ENCODE measurements at regions not wholly inside any gene's neighbourhood (a gene's known extent, or its start where the extent isn't known, plus 50 kb on each side); places are given as distances from the start of the nearest gene placed in this dataset.

- ChIA-PET POLR2A (ENCODE audit: partially characterized antibody) (no interaction called here), CTCF (ENCODE audit: partially characterized antibody) (no interaction called here)
- Histone ChIP-seq H3K56ac (replicated peaks; ENCODE audit: insufficient read length, low read depth, low read length) (no peak overlapping the region), H4K20me1 (replicated peaks in 1 of 2; ENCODE audit: control insufficient read depth in 1 of 2, insufficient read depth in 2 of 2, low read length in 2 of 2) (no peaks in the 10 kb centered on the region), H2BK20ac (ENCODE audit: low read length) (no peak overlapping the region), H3K23me2 (ENCODE audit: low read depth, low read length) (no peaks in the 10 kb centered on the region; the same call in 1 of the 2 replicates), H3K27me3 (replicated peaks in 1 of 4; ENCODE audit: control insufficient read depth in 3 of 4, extremely low read depth in 1 of 4, insufficient read depth in 3 of 4, low read length in 3 of 4) (no peaks in the 10 kb centered on the region; a peak in 1 of 7 replicates), H4K5ac (ENCODE audit: insufficient read length, low read depth, low read length) (no peak overlapping the region), H3K79me2 (ENCODE audit: control insufficient read depth in 1 of 2, insufficient read depth in 2 of 2, low read length in 2 of 2) (no peaks in the 10 kb centered on the region), H3K4me3 (ENCODE audit: extremely low read depth in 1 of 4, insufficient read depth in 2 of 4, low read depth in 3 of 4, low read length in 4 of 4) (no peak overlapping the region), H3K4ac (replicated peaks; ENCODE audit: insufficient read length, low read depth, low read length) (no peak overlapping the region), H2BK12ac (ENCODE audit: low read depth, low read length) (no peak overlapping the region), H4K8ac (ENCODE audit: extremely low read depth, insufficient read depth, low read length) (no peak overlapping the region), H3K36me3 (ENCODE audit: control insufficient read depth in 2 of 4, insufficient read depth in 4 of 4, low read length in 3 of 4) (no peaks in the 10 kb centered on the region), H2AFZ (ENCODE audit: low read length) (peak overlapping the region; percentile 84; the same call in 1 of the 2 replicates), H4K91ac (replicated peaks; ENCODE audit: insufficient read length, low read length) (no peak overlapping the region), H3K9me3 (ENCODE audit: insufficient read depth in 2 of 2, low read depth in 1 of 2, low read length in 1 of 2) (no peaks in the 10 kb centered on the region), H2BK5ac (ENCODE audit: low read depth, low read length) (no peak overlapping the region), H3K79me1 (ENCODE audit: low read depth, low read length) (no peaks in the 10 kb centered on the region), H2AK5ac (ENCODE audit: low read depth, low read length) (no peak overlapping the region), H3K9ac (replicated peaks in 1 of 4; ENCODE audit: extremely low read depth in 1 of 4, low read depth in 3 of 4, low read length in 3 of 4) (no peak overlapping the region), H3K23ac (ENCODE audit: insufficient read length) (no peak overlapping the region), H2BK15ac (ENCODE audit: low read length) (no peak overlapping the region), H3K14ac (ENCODE audit: insufficient read length) (no peak overlapping the region), H3K4me1 (replicated peaks in 1 of 4; ENCODE audit: control insufficient read depth in 3 of 4, insufficient read depth in 4 of 4, low read length in 3 of 4) (no peaks in the 10 kb centered on the region), H2BK120ac (replicated peaks; ENCODE audit: low read depth, low read length) (no peak overlapping the region), H3K18ac (ENCODE audit: extremely low read depth, low read length) (no peak overlapping the region), H3K27ac (ENCODE audit: low read depth, low read length) (no peak overlapping the region), H3K4me2 (ENCODE audit: insufficient read depth in 1 of 2, low read depth in 2 of 2, low read length in 2 of 2) (no peak overlapping the region)
- FAIRE-seq (no peak), DNase-seq (ENCODE audit: low read depth in 1 of 2, low spot score in 2 of 2) (no peak)
- WGBS, 2 experiments (ENCODE audit: extremely low coverage in 1 of 2, insufficient coverage in 1 of 2, insufficient read length in 1 of 2, insufficient replicate concordance in 2 of 2, low coverage in 1 of 2, low lambda C conversion rate in 2 of 2, missing lambda C conversion rate in 1 of 2), result 89% methylated on average over 3 of the region's 3 CpGs; no CpG with 5 or more reads in 1 of the 2 experiments
- TF ChIP-seq JUND (IDR thresholded peaks at IDR 0.05; ENCODE audit: low read length) (no peak), USF2 (IDR thresholded peaks at IDR 0.05; ENCODE audit: low read length) (no peak), RNF2 (IDR thresholded peaks at IDR 0.05; ENCODE audit: borderline replicate concordance, low read depth, low read length, missing control alignments, poor library complexity, severe bottlenecking) (no peak), TEAD4 (IDR thresholded peaks at IDR 0.05; ENCODE audit: low read depth, low read length) (no peak), TBP (IDR thresholded peaks at IDR 0.05; ENCODE audit: low read depth, low read length) (no peak), TAF1 (IDR thresholded peaks at IDR 0.05; ENCODE audit: low read depth, low read length) (no peak), SIX5 (IDR thresholded peaks at IDR 0.05; ENCODE audit: low read depth, low read length) (no peak)
Observed at GRCh38 chr2:192877159-192877558, 682.4 kb upstream of the TMEFF2 start.
